OCI-LY7 (cell line): ENCODE measurements at regions not wholly inside any gene's neighbourhood (a gene's known extent, or its start where the extent isn't known, plus 50 kb on each side); places are given as distances from the start of the nearest gene placed in this dataset.

Experiments used
- CTCF ChIP-seq: fragments of 200-600 bp; sonication (generic); conservative IDR thresholded peaks from 2 replicates; pipeline ENCODE4 v1.5.1; 2014; ENCODE audit warnings: mild to moderate bottlenecking, antibody characterized with exemption, low read length, moderate library complexity, mixed read lengths
- EZH2phosphoT487 ChIP-seq: fragments of 200-600 bp; sonication (generic); IDR thresholded peaks from 2 replicates; pipeline ENCODE4 v1.6.1; 2018; ENCODE audit warnings: low read depth, borderline replicate concordance, mild to moderate bottlenecking, mixed run types, antibody characterized with exemption, low read length, moderate library complexity, mixed read lengths

- no peak for TF ChIP-seq CTCF
- no peak for TF ChIP-seq EZH2phosphoT487
Measured at GRCh38 chr3:150306906-150307305, 101.2 kb upstream of the TSC22D2 start.
